ENCODE measurements at regions not wholly inside any gene's neighbourhood (a gene's known extent, or its start where the extent isn't known, plus 50 kb on each side); places are given as distances from the start of the nearest gene placed in this dataset.

DNA sequence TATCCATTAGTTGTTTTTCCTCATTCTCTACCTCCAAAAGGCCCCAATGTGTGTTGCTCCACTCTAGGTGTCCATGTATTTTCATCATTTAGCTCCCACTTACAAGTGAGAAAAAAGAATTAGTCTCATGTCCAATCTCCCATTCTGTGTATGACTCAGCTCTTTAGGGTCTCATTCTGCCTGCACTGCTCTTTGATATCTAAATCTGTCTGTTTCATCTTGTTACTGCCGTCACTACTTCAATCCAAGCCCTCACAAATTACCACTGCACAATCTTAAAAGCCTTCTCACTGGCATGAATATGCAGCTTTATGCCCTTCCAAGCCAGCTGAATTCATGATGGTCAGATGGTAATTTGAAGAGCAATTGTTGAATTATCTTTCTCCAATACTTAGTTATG, 480.5 kb downstream of the TRIB2 start:
- no peak for TF ChIP-seq YY1 (IDR thresholded peaks at IDR 0.05; ENCODE audit: insufficient read depth, insufficient read length)
- TF ChIP-seq ZNF274 (IDR thresholded peaks at IDR 0.05; ENCODE audit: low read depth, low read length): no peak

Data from NT2/D1 (cell line).